ENCODE measurements at regions not wholly inside any gene's neighbourhood (a gene's known extent, or its start where the extent isn't known, plus 50 kb on each side); places are given as distances from the start of the nearest gene placed in this dataset.

- TF ChIP-seq CTCF (IDR thresholded peaks at IDR 0.05; ENCODE audit: insufficient read depth, low read length, poor library complexity, severe bottlenecking), result no peak
- TF ChIP-seq EZH2phosphoT487 (conservative IDR thresholded peaks at IDR 0.05; ENCODE audit: low read length), result no peak
Measured at GRCh38 chr2:2507417-2507997, 176.4 kb upstream of the MYT1L start.

All from SU-DHL-6 (cell line).